ENCODE measurements at regions not wholly inside any gene's neighbourhood (a gene's known extent, or its start where the extent isn't known, plus 50 kb on each side); places are given as distances from the start of the nearest gene placed in this dataset.

DNA sequence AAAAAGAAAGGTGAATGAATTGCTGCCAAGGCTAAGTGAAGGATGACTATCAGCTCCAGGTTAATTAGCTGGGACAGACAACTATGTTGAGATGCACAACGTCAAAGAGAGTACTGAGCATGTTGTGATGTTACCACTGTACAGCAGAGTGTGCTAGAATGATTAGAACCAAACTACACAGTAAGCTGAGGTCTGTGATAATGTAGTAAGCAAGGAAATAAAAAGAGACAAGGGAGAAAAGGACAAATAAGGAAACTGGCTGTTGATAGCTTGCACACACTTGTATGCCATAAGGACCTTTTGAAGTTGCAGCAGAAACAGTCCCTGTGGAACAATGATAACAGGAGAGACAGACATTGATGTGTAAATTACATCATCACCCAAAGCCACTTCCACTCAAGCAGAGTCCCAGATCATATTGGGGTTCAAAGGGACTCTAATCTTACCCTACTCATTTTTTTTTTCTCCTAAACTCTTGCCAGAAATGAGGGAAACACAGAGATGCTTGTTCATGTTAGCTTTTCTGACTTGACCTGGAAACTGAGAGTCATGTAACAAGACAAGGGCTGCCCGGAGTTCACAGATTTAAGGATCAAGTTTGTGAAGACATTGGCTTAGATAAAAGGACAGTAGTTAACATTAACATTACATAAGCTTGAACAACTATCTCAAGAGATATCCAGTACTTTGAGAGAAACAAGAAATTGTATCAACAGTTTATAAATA is 189.9 kb downstream of the CENPW start:
- intact Hi-C loops (cut with DNase I): no loop called here
- no peaks in the 10 kb centered on the region for H3K27me3 ChIP-seq
- WGBS, 2 donors: 71 to 76% methylated on average over 2 of the region's 2 CpGs
- no peak overlapping the region for H3K4me3 ChIP-seq
- H3K27ac ChIP-seq: no peak overlapping the region
- no peaks in the 10 kb centered on the region for H3K36me3 ChIP-seq
- no peak for DNase-seq
- peaks cover 0 to 9% (median 5%) of the 10 kb centered on the region in 4 donors for H3K4me1 ChIP-seq
- H3K9me3 ChIP-seq: no peaks in the 10 kb centered on the region
- no peak for TF ChIP-seq POLR2A (IDR thresholded peaks at IDR 0.05)
- TF ChIP-seq, protein P1, sequence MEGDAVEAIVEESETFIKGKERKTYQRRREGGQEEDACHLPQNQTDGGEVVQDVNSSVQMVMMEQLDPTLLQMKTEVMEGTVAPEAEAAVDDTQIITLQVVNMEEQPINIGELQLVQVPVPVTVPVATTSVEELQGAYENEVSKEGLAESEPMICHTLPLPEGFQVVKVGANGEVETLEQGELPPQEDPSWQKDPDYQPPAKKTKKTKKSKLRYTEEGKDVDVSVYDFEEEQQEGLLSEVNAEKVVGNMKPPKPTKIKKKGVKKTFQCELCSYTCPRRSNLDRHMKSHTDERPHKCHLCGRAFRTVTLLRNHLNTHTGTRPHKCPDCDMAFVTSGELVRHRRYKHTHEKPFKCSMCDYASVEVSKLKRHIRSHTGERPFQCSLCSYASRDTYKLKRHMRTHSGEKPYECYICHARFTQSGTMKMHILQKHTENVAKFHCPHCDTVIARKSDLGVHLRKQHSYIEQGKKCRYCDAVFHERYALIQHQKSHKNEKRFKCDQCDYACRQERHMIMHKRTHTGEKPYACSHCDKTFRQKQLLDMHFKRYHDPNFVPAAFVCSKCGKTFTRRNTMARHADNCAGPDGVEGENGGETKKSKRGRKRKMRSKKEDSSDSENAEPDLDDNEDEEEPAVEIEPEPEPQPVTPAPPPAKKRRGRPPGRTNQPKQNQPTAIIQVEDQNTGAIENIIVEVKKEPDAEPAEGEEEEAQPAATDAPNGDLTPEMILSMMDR (IDR thresholded peaks at IDR 0.05): no peak
- no peak for TF ChIP-seq POLR2AphosphoS5 (IDR thresholded peaks at IDR 0.05)
- TF ChIP-seq EP300 (IDR thresholded peaks at IDR 0.05): no peak

DNA sequence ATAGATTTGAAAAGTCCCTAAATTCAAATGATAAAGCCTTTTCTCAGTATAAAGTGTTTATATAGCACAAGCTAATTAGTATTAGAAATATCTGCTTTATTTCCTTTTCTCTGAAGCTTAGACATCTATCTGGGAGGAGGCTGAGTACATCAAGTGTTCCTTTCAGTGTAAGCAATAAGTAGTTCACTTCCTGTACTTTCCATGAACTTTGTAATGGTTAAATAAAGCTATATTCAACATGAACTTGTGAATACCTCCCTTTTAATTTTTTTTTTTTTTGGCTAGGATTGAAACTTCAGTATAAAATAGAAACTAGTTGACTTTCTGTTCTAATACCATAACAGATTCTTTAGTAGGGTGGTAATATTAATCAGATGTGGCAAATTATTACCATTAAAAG is 190.9 kb downstream of the CENPW start:
- H3K36me3 ChIP-seq: no peaks in the 10 kb centered on the region

DNA sequence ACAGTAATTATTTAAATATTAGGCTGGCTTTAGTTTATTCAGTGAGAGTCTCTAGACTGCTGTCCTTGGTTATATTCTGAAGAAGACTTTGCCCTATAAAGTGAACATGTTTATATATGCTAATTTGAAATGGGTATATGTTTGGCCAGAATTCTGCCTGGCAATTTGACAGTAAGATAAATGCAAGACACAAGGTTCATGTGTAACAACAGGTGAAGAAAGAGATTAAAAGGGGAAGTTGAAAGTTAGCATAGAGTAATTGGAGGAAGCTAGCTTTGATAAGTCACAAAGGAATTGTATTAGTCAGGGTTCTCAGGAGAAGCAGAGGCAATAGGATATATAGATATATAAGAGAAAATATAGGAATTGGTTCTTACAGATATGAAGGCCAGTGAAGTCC is 191.4 kb downstream of the CENPW start:
- Histone ChIP-seq H3K36me3 (no peaks in the 10 kb centered on the region), H3K4me3 (no peak overlapping the region), H3K4me1 (peaks cover 0 to 11% (median 7%) of the 10 kb centered on the region in 4 donors), H3K9me3 (no peaks in the 10 kb centered on the region), H3K27ac (no peak overlapping the region), H3K27me3 (no peaks in the 10 kb centered on the region)
- intact Hi-C loops (cut with DNase I): no loop called here
- DNase-seq: no peak
- TF ChIP-seq, protein P1 (IDR thresholded peaks at IDR 0.05): no peak
- TF ChIP-seq POLR2A (IDR thresholded peaks at IDR 0.05) (no peak), POLR2AphosphoS5 (IDR thresholded peaks at IDR 0.05) (no peak), EP300 (IDR thresholded peaks at IDR 0.05) (no peak)

More for the DNA sequence above, 190.9 kb downstream of the CENPW start:
- intact Hi-C loops (cut with DNase I): no loop called here
- H3K4me3 ChIP-seq: no peak overlapping the region
- H3K4me1 ChIP-seq: peaks cover 0 to 9% (median 7%) of the 10 kb centered on the region in 4 donors
- no peak for DNase-seq
- TF ChIP-seq POLR2A (IDR thresholded peaks at IDR 0.05) (no peak), POLR2AphosphoS5 (IDR thresholded peaks at IDR 0.05) (no peak), EP300 (IDR thresholded peaks at IDR 0.05) (no peak)
- TF ChIP-seq, protein P1 (IDR thresholded peaks at IDR 0.05): no peak
- H3K27me3 ChIP-seq: no peaks in the 10 kb centered on the region
- H3K9me3 ChIP-seq: no peaks in the 10 kb centered on the region
- no peak overlapping the region for H3K27ac ChIP-seq

DNA sequence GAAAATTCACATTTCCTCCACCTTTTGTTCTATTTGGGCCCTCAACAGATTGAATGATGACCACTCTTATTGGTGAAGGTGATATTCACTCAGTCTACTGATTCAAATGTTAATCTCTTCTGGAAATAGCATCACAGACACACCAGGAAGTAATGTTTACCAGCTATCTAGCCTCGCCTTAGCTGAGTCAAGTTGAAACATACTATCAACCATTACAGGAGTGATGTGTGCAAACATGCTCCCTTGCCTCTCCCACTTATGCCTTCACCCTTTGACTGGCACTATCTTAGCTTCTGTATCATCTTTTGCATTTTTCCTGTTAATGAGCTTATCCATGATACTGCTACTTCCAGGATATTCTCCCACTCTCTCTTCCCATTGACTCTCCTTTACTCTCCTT is 191.9 kb downstream of the CENPW start:
- DNase-seq: no peak
- intact Hi-C loops (cut with DNase I): no loop called here
- H3K27me3 ChIP-seq: no peaks in the 10 kb centered on the region
- no peaks in the 10 kb centered on the region for H3K36me3 ChIP-seq
- H3K4me3 ChIP-seq: no peak overlapping the region
- H3K27ac ChIP-seq: no peak overlapping the region
- H3K4me1 ChIP-seq: peaks cover 0 to 11% (median 7%) of the 10 kb centered on the region in 4 donors
- H3K9me3 ChIP-seq: no peaks in the 10 kb centered on the region
- no peak for TF ChIP-seq POLR2A (IDR thresholded peaks at IDR 0.05)
- 3 to 55% methylated on average over 1 of the region's 1 CpG for WGBS, 2 donors

- Histone ChIP-seq H3K9me3 (no peaks in the 10 kb centered on the region), H3K27ac (no peak overlapping the region), H3K36me3 (no peaks in the 10 kb centered on the region), H3K4me1 (peaks cover 0 to 9% (median 5%) of the 10 kb centered on the region in 4 donors), H3K27me3 (no peaks in the 10 kb centered on the region), H3K4me3 (no peak overlapping the region)
- DNase-seq: no peak
- intact Hi-C loops (cut with DNase I): no loop called here
- TF ChIP-seq POLR2AphosphoS5 (IDR thresholded peaks at IDR 0.05) (no peak), EP300 (IDR thresholded peaks at IDR 0.05) (no peak), POLR2A (IDR thresholded peaks at IDR 0.05) (no peak)
- TF ChIP-seq, protein P1 (IDR thresholded peaks at IDR 0.05): no peak
- 40 to 76% methylated on average over 2 of the region's 2 CpGs for WGBS, 2 donors
Observed at GRCh38 chr6:126534401-126534800, 194.5 kb downstream of the CENPW start.
